ENCODE measurements at regions not wholly inside any gene's neighbourhood (a gene's known extent, or its start where the extent isn't known, plus 50 kb on each side); places are given as distances from the start of the nearest gene placed in this dataset.

DNA sequence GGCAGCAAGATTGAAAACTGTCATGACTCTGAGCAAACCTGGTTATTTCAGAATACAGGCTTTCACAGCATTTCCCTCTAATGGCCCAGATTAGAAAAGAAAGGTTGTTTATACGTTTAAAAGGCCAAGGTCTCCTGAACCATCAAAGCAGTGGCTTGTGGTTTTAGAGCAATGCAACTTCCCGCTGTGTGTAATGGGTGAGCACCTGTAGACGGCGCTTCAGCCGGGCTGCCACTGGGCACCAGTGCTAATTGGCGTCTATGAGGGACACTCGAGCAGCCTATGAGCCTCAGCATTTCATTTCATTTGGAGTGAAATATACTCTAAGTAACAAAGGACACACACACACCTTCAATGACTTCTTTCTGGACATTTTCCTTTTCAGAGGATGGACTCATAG is 671.0 kb upstream of the FZD8 start:
- Histone ChIP-seq H3K27me3 (replicated peaks; ENCODE audit: control insufficient read depth, insufficient read depth, low read length) (no peaks in the 10 kb centered on the region), H3K4me3 (replicated peaks; ENCODE audit: low read depth, low read length) (no peak overlapping the region), H3K36me3 (ENCODE audit: control insufficient read depth, insufficient read depth, low read length) (no peaks in the 10 kb centered on the region)
- no peak for DNase-seq (ENCODE audit: extremely low read depth, insufficient read length)
- TF ChIP-seq CTCF (IDR thresholded peaks at IDR 0.05; ENCODE audit: insufficient read depth, low read length, poor library complexity, severe bottlenecking), result no peak

DNA sequence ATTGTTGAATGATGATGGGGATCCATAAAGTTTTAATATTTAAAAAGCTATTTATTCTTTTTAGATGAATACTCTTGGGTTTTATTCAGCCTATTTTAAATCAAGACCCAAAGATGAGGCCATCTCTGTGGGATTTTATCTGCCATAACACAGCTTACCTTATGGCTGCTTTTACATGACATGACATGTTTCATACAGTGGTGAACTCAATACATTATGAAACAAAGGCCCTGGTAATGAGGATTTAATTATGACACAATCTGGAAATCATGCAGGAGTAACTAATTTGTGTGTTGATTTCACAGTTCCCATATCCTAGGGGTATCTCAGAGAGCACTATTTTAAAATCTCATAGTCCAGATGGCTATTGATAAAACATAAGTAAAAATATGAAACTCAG is 661.8 kb upstream of the FZD8 start:
- no peak for DNase-seq (ENCODE audit: extremely low read depth, insufficient read length)
- no peaks in the 10 kb centered on the region for H3K36me3 ChIP-seq (ENCODE audit: control insufficient read depth, insufficient read depth, low read length)
- no peaks in the 10 kb centered on the region for H3K27me3 ChIP-seq (replicated peaks; ENCODE audit: control insufficient read depth, insufficient read depth, low read length)
- H3K4me3 ChIP-seq (replicated peaks; ENCODE audit: low read depth, low read length), result no peak overlapping the region
- TF ChIP-seq CTCF (IDR thresholded peaks at IDR 0.05; ENCODE audit: insufficient read depth, low read length, poor library complexity, severe bottlenecking), result no peak

DNA sequence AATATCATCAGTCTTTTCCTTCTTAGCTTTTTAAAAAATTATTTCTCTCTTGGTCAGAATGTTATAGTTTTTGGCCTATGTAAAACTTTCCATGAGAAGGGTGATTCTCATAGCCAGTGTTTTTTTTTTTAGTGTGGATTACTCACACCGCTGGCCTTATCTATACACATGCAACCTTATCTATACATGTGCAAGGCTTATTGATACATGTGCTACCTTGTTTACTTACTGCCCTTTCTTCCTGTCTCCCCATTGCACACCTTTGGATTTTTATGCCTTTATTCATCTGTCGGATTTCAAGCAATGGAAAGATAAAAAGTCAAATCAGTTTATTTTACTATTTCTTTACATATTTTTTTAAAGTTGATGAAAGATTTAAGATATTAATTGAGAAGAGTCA is 660.0 kb upstream of the FZD8 start:
- H3K36me3 ChIP-seq (ENCODE audit: control insufficient read depth, insufficient read depth, low read length), result no peaks in the 10 kb centered on the region
- DNase-seq (ENCODE audit: extremely low read depth, insufficient read length), result no peak
- no peak overlapping the region for H3K4me3 ChIP-seq (replicated peaks; ENCODE audit: low read depth, low read length)
- no peak for TF ChIP-seq CTCF (IDR thresholded peaks at IDR 0.05; ENCODE audit: insufficient read depth, low read length, poor library complexity, severe bottlenecking)
- no peaks in the 10 kb centered on the region for H3K27me3 ChIP-seq (replicated peaks; ENCODE audit: control insufficient read depth, insufficient read depth, low read length)

- no peaks in the 10 kb centered on the region for H3K27me3 ChIP-seq (replicated peaks; ENCODE audit: control insufficient read depth, insufficient read depth, low read length)
- no peak for DNase-seq (ENCODE audit: extremely low read depth, insufficient read length)
These were observed 659.4 kb upstream of the FZD8 start for GRCh38 chr10:36301539-36301938.

GRCh38 chr10:36301139-36301538 is 659.0 kb upstream of the FZD8 start:
- Histone ChIP-seq H3K27me3 (replicated peaks; ENCODE audit: control insufficient read depth, insufficient read depth, low read length) (no peaks in the 10 kb centered on the region), H3K36me3 (ENCODE audit: control insufficient read depth, insufficient read depth, low read length) (no peaks in the 10 kb centered on the region), H3K4me3 (replicated peaks; ENCODE audit: low read depth, low read length) (no peak overlapping the region)
- no peak for TF ChIP-seq CTCF (IDR thresholded peaks at IDR 0.05; ENCODE audit: insufficient read depth, low read length, poor library complexity, severe bottlenecking)
- DNase-seq (ENCODE audit: extremely low read depth, insufficient read length), result no peak

More at GRCh38 chr10:36301539-36301938, 659.4 kb upstream of the FZD8 start:
- no peak overlapping the region for H3K4me3 ChIP-seq (replicated peaks; ENCODE audit: low read depth, low read length)
- TF ChIP-seq CTCF (IDR thresholded peaks at IDR 0.05; ENCODE audit: insufficient read depth, low read length, poor library complexity, severe bottlenecking), result no peak
- H3K36me3 ChIP-seq (ENCODE audit: control insufficient read depth, insufficient read depth, low read length), result no peaks in the 10 kb centered on the region

DNA sequence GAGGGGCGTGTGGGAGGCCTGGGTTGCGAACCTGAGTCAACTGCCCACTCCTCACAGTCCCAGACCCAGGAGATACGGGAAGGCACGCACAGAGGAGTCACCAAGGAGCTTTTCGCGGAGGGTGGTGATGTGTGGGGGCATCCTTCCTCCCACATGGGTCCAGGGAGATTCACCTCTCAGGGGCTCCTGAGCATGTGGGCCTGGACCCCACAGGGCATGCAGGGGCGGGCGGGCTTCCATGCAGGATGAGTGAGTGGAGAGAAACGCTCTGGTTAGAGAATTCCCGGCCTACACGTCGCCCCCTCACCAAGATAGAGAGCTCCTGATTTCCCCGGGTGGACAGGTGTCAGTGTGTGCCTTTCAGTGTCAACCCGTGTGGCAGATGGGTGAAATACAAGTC is 641.7 kb upstream of the FZD8 start:
- no peak for DNase-seq (ENCODE audit: extremely low read depth, insufficient read length)
- H3K36me3 ChIP-seq (ENCODE audit: control insufficient read depth, insufficient read depth, low read length), result no peaks in the 10 kb centered on the region
- TF ChIP-seq CTCF (IDR thresholded peaks at IDR 0.05; ENCODE audit: insufficient read depth, low read length, poor library complexity, severe bottlenecking), result no peak
- H3K27me3 ChIP-seq (replicated peaks; ENCODE audit: control insufficient read depth, insufficient read depth, low read length), result no peaks in the 10 kb centered on the region
- no peak overlapping the region for H3K4me3 ChIP-seq (replicated peaks; ENCODE audit: low read depth, low read length)
